HepG2 (cell line): ENCODE measurements at regions not wholly inside any gene's neighbourhood (a gene's known extent, or its start where the extent isn't known, plus 50 kb on each side); places are given as distances from the start of the nearest gene placed in this dataset.

Source experiments
- ATAC-seq: fragments of 200-7000 bp; cut with Tn5 transposase; 3 replicates; pipeline ENCODE4 v1.9.1; 2020; ENCODE audit warnings: mild to moderate bottlenecking, moderate library complexity
- BruUV-seq: library from RNA; stranded (reverse); fragments of 400-500 nt; replicated peaks from 2 replicates; lab custom pipeline; 2021; lab: Mats Ljungman, UMichigan
- CTCF ChIA-PET: fragments of 300-600 bp; formaldehyde crosslinking; extraction: SDS; loops from one replicate; lab custom pipeline; 2021; ENCODE audit warnings: low total read pairs, inconsistent platforms, low intra/inter-chr PET ratio; lab: Yijun Ruan, JAX
- POLR2A ChIA-PET: fragments of 350-600 bp; sonication (Branson Sonifier 250); formaldehyde crosslinking; loops from one replicate; lab custom pipeline; 2020; ENCODE audit warnings: antibody characterized with exemption, inconsistent platforms; lab: Yijun Ruan, JAX
- DNase-seq: peaks from one replicate; pipeline ENCODE4 v3.0.0-alpha.2; 2015; ENCODE audit warnings: low spot score
- FAIRE-seq: peaks from 3 replicates; lab custom pipeline; 2011; peaks lifted over from hg19 to GRCh38; lab: Jason Lieb, UNC
- H2AFZ ChIP-seq: one replicate; pipeline ENCODE4 v1.6.1; 2011; ENCODE audit warnings: low read length, inconsistent platforms
- H3K27ac ChIP-seq: fragments of 300-600 bp; 3 replicates; pipeline ENCODE4 v1.8.0; 2011; ENCODE audit warnings: mixed run types, mild to moderate bottlenecking, mixed read lengths, low read length, inconsistent platforms; ENCODE audit not compliant: insufficient read depth; ENCODE audit errors: extremely low read length
- H3K27me3 ChIP-seq, 2 experiments: fragments of 200-600 bp in 1 of 2; 2 replicates in 1 of 2; 3 replicates in 1 of 2; pipeline versions ENCODE4 v1.6.0 to v1.8.0; 2011; ENCODE audit warnings: low read length in 2 of 2, mild to moderate bottlenecking in 2 of 2, moderate library complexity in 2 of 2, inconsistent platforms in 1 of 2; ENCODE audit not compliant: insufficient read depth in 2 of 2, control insufficient read depth in 1 of 2
- H3K36me3 ChIP-seq, 2 experiments: fragments of 200-600 bp in 1 of 2; replicated peaks in 1 of 2; 2 replicates in 1 of 2; 3 replicates in 1 of 2; pipeline versions ENCODE4 v1.5.1 to v1.8.0; 2011; ENCODE audit warnings: low read length in 2 of 2, inconsistent platforms in 1 of 2; ENCODE audit not compliant: insufficient read depth in 2 of 2, control insufficient read depth in 1 of 2
- H3K4me1 ChIP-seq: 2 replicates; pipeline ENCODE4 v1.5.1; 2012; ENCODE audit warnings: low read length, inconsistent platforms; ENCODE audit not compliant: insufficient read depth
- H3K4me2 ChIP-seq: 2 replicates; pipeline ENCODE4 v1.6.0; 2011; ENCODE audit warnings: low read depth, low read length, inconsistent platforms
- H3K4me3 ChIP-seq, 3 experiments: fragments of 200-600 bp in 1 of 3; sonication (generic), shearing (Covaris generic) in 1 of 3; replicated peaks in 1 of 3; 2 replicates each; pipeline ENCODE4 v1.5.1; 2011 to 2016; ENCODE audit warnings: low read length in 3 of 3, inconsistent platforms in 2 of 3, low read depth in 2 of 3, mild to moderate bottlenecking in 2 of 3, control low read depth in 1 of 3, mixed read lengths in 1 of 3; ENCODE audit not compliant: insufficient read depth in 1 of 3
- H3K79me2 ChIP-seq: one replicate; pipeline ENCODE4 v1.6.1; 2011; ENCODE audit warnings: low read length, inconsistent platforms; ENCODE audit not compliant: insufficient read depth
- H3K9ac ChIP-seq: 2 replicates; pipeline ENCODE4 v1.6.0; 2011; ENCODE audit warnings: mild to moderate bottlenecking, low read depth, low read length, inconsistent platforms; ENCODE audit not compliant: insufficient read depth
- H3K9me3 ChIP-seq: 2 replicates; pipeline ENCODE4 v1.5.1; 2012; ENCODE audit warnings: mild to moderate bottlenecking, low read length
- H4K20me1 ChIP-seq: 2 replicates; pipeline ENCODE4 v1.6.0; 2011; ENCODE audit warnings: inconsistent platforms, mild to moderate bottlenecking, low read length, moderate library complexity; ENCODE audit not compliant: insufficient read depth
- GFI1 ChIP-seq: sonication (generic); formaldehyde crosslinking; IDR thresholded peaks from 2 replicates; pipeline ENCODE4 v1.5.0; 2020; ENCODE audit warnings: missing genetic modification reagents, mild to moderate bottlenecking, borderline replicate concordance
- HMG20A ChIP-seq: IDR thresholded peaks from 2 replicates; pipeline ENCODE4 v1.6.1; 2016; ENCODE audit warnings: borderline replicate concordance
- NFYB ChIP-seq: sonication (generic); formaldehyde crosslinking; IDR thresholded peaks from 2 replicates; pipeline ENCODE4 v1.4.0; 2020; ENCODE audit warnings: missing genetic modification reagents
- PAF1 ChIP-seq: IDR thresholded peaks from 2 replicates; pipeline ENCODE4 v1.6.1; 2016; ENCODE audit warnings: missing genetic modification reagents, missing compliant biosample characterization
- ZNF24 ChIP-seq: fragments of 450-650 bp; IDR thresholded peaks from 2 replicates; pipeline ENCODE4 v1.6.1; 2017; ENCODE audit warnings: antibody characterized with exemption, mild to moderate bottlenecking
- ZNF629 ChIP-seq: sonication (generic); formaldehyde crosslinking; conservative IDR thresholded peaks from 2 replicates; pipeline ENCODE4 v1.5.0; 2020; ENCODE audit warnings: missing genetic modification reagents
- ZSCAN12 ChIP-seq: sonication (generic); formaldehyde crosslinking; IDR thresholded peaks from 2 replicates; pipeline ENCODE4 v1.9.0; 2021; ENCODE audit warnings: mild to moderate bottlenecking, missing genetic modification reagents
- WGBS: methylation state at CpG from one replicate; pipeline ENCODE4 v1.1.6; 2017; ENCODE audit warnings: low lambda C conversion rate; 5-methylcytosine and 5-hydroxymethylcytosine counted together
- in situ Hi-C: cut with HindIII; loops from 2 replicates; pipeline ENCODE4 v1.10.0; 2017; ENCODE audit warnings: low pct_unique_long_range_greater_than_20kb; ENCODE audit not compliant: extremely low pct_ligation_motif_present
- intact Hi-C: fragments of 100-400 bp; cut with micrococcal nuclease; formaldehyde crosslinking; loops from one replicate; pipeline ENCODE4 v1.10.0; 2022; ENCODE audit not compliant: unreplicated experiment
- TF ChIP-seq, protein P1 (sequence below): sonication (generic); formaldehyde crosslinking; IDR thresholded peaks from 2 replicates; pipeline ENCODE4 v1.8.1; 2023; ENCODE audit warnings: mild to moderate bottlenecking, missing genetic modification reagents
- TF ChIP-seq, protein P2 (sequence below): sonication (generic); formaldehyde crosslinking; IDR thresholded peaks from 2 replicates; pipeline ENCODE4 v1.4.0; 2020; ENCODE audit warnings: low read depth, mild to moderate bottlenecking, missing genetic modification reagents

DNA sequence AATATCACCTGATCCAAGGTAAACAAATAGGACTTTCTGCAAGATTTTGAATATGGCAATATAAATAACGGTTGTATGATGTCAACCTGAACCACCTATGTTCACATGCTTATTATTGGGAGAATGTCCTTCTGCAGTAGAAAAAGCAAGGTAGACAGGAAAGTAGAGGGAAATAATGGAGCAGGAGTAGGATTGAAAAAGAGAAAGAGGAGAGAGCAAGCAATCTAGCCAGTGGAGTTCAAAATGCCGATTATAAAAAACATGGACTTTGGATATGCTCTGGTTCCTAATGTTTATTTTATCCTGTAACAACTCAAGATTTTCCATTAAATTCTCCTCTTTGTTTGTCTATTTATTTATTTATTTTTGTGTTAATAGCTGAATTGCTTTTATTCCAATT is 878.0 kb upstream of the KCND2 start:
- POLR2A ChIA-PET: no interaction called here
- no peak overlapping the region for H3K4me3 ChIP-seq
- H3K4me1 ChIP-seq: no peaks in the 10 kb centered on the region
- H3K36me3 ChIP-seq: no peaks in the 10 kb centered on the region
- H3K9me3 ChIP-seq: no peaks in the 10 kb centered on the region
- BruUV-seq: no TSS peak
- H4K20me1 ChIP-seq: no peaks in the 10 kb centered on the region
- ATAC-seq (no peak), DNase-seq (no peak), FAIRE-seq (no peak)
- H3K27me3 ChIP-seq: no peaks in the 10 kb centered on the region
- no peaks in the 10 kb centered on the region for H3K79me2 ChIP-seq
- no peak overlapping the region for H2AFZ ChIP-seq
- intact Hi-C loops (no loop called here), in situ Hi-C loops (no loop called here)
- no peak overlapping the region for H3K9ac ChIP-seq
- 23% methylated on average over 2 of the region's 2 CpGs for WGBS
- CTCF ChIA-PET: no interaction called here
- H3K4me2 ChIP-seq: no peak overlapping the region
- no peak overlapping the region for H3K27ac ChIP-seq
- no peak for TF ChIP-seq ZNF24
- TF ChIP-seq, protein P1, sequence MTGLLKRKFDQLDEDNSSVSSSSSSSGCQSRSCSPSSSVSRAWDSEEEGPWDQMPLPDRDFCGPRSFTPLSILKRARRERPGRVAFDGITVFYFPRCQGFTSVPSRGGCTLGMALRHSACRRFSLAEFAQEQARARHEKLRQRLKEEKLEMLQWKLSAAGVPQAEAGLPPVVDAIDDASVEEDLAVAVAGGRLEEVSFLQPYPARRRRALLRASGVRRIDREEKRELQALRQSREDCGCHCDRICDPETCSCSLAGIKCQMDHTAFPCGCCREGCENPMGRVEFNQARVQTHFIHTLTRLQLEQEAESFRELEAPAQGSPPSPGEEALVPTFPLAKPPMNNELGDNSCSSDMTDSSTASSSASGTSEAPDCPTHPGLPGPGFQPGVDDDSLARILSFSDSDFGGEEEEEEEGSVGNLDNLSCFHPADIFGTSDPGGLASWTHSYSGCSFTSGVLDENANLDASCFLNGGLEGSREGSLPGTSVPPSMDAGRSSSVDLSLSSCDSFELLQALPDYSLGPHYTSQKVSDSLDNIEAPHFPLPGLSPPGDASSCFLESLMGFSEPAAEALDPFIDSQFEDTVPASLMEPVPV (CRISPR knock-in tag): no peak
- no peak for TF ChIP-seq NFYB (CRISPR knock-in tag)
- TF ChIP-seq HMG20A (CRISPR knock-in tag): no peak
- no peak for TF ChIP-seq GFI1
- no peak for TF ChIP-seq PAF1 (CRISPR knock-in tag)
- no peak for TF ChIP-seq ZNF629 (CRISPR knock-in tag)
- TF ChIP-seq, protein P2, sequence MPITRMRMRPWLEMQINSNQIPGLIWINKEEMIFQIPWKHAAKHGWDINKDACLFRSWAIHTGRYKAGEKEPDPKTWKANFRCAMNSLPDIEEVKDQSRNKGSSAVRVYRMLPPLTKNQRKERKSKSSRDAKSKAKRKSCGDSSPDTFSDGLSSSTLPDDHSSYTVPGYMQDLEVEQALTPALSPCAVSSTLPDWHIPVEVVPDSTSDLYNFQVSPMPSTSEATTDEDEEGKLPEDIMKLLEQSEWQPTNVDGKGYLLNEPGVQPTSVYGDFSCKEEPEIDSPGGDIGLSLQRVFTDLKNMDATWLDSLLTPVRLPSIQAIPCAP (CRISPR knock-in tag): no peak
- no peak for TF ChIP-seq ZSCAN12 (CRISPR knock-in tag)
